ENCODE measurements at regions not wholly inside any gene's neighbourhood (a gene's known extent, or its start where the extent isn't known, plus 50 kb on each side); places are given as distances from the start of the nearest gene placed in this dataset.

DNA sequence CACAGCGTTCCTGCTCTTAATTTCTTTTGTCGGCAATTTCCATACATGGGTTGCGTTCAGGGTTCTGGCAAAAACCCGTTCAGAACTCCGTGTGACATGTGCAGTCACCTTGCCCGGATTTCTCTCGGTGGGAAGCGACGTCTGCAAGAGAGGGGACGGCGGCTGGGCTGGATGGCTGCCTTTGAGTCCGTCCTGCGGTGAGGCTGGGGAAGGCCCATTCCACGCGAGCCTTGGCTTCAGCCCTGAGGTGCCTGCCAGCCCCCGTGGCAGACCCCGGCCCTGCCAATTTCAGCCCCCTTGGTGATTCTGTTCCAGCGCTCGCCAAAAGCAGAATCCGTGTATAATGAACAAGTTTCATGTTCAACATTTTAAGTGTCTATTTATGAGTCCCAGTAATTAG is 72.6 kb upstream of the TSHZ3 start:
- TF ChIP-seq, protein P1, sequence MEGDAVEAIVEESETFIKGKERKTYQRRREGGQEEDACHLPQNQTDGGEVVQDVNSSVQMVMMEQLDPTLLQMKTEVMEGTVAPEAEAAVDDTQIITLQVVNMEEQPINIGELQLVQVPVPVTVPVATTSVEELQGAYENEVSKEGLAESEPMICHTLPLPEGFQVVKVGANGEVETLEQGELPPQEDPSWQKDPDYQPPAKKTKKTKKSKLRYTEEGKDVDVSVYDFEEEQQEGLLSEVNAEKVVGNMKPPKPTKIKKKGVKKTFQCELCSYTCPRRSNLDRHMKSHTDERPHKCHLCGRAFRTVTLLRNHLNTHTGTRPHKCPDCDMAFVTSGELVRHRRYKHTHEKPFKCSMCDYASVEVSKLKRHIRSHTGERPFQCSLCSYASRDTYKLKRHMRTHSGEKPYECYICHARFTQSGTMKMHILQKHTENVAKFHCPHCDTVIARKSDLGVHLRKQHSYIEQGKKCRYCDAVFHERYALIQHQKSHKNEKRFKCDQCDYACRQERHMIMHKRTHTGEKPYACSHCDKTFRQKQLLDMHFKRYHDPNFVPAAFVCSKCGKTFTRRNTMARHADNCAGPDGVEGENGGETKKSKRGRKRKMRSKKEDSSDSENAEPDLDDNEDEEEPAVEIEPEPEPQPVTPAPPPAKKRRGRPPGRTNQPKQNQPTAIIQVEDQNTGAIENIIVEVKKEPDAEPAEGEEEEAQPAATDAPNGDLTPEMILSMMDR (IDR thresholded peaks at IDR 0.05), result no peak
- H3K4me1 ChIP-seq (ENCODE audit: control insufficient read depth in 1 of 2, insufficient read depth in 1 of 2, low read depth in 1 of 2, low read length in 1 of 2), result no peaks in the 10 kb centered on the region

DNA sequence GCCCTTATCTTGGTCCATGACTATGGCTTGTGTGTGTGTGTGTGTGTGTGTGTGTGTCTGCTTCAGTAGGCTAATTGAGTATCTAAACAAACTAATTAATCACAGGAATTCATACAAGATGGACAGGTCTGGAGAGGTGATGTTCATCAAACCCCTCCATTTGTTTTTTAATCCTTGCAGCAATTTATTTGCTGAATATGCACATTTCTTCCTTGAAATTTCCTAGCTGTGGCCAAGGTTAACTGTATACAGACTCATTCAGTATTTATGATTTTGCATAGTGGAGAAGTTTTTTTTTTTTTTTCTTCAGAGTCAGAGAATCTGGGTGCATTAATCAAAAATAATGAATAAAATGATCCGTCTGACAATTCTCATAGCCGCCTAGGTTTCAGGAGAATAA is 74.7 kb upstream of the TSHZ3 start:
- H3K4me3 ChIP-seq (ENCODE audit: low read depth in 1 of 2, low read length in 1 of 2), result no peak overlapping the region
- TF ChIP-seq, protein P1 (IDR thresholded peaks at IDR 0.05), result no peak
- no peaks in the 10 kb centered on the region for H3K9me3 ChIP-seq
- H3K27me3 ChIP-seq, result peaks cover 24% of the 10 kb centered on the region
- no peaks in the 10 kb centered on the region for H3K36me3 ChIP-seq
- no peaks in the 10 kb centered on the region for H3K4me1 ChIP-seq (ENCODE audit: control insufficient read depth in 1 of 2, insufficient read depth in 1 of 2, low read depth in 1 of 2, low read length in 1 of 2)
- H3K27ac ChIP-seq, result no peak overlapping the region

More for the DNA sequence above, 72.6 kb upstream of the TSHZ3 start:
- Histone ChIP-seq H3K9me3 (no peaks in the 10 kb centered on the region), H3K27me3 (peaks cover 24% of the 10 kb centered on the region), H3K27ac (no peak overlapping the region), H3K4me3 (ENCODE audit: low read depth in 1 of 2, low read length in 1 of 2) (no peak overlapping the region), H3K36me3 (no peaks in the 10 kb centered on the region)

DNA sequence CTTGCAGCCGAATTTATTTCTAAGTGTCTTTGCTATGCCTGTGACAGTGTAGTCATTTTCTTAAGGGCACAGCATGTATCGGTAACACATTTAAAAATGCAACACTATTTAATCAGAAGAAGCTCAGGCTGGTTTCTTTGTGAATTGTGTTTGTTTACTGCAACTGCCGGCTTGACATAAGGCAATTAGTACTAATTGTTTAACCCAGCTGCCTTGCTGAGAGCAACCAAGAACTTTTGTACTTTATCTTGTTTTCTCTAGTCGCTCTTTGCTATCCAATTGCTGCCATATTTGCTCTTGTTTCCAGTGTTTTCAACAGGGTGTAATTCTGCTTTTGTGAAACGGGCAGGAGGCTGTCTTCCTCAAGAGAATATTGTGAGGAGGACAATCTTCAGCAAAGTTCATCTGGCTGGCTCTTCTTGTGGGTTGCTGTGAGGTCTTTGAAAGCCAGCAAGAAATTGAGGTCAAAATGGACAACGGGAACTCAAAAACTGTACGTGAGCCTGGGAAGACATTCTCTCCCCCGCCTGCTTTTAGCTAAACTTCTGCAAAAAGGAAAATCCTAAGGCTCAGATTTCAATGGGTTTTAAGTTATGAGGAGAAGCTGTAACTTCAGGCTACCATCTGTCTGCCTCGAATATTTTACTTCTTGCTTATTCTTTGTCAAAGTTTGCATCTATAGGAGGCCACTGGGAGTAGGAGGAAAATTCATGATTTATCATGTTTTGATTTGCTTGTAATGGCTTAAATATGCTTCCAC is 75.8 kb upstream of the TSHZ3 start:
- no peaks in the 10 kb centered on the region for H3K36me3 ChIP-seq
- no peaks in the 10 kb centered on the region for H3K9me3 ChIP-seq
- peaks cover 19% of the 10 kb centered on the region for H3K27me3 ChIP-seq
- TF ChIP-seq, protein P1 (IDR thresholded peaks at IDR 0.05), result no peak
- no peak overlapping the region for H3K4me3 ChIP-seq (ENCODE audit: low read depth in 1 of 2, low read length in 1 of 2)
- no peaks in the 10 kb centered on the region for H3K4me1 ChIP-seq (ENCODE audit: control insufficient read depth in 1 of 2, insufficient read depth in 1 of 2, low read depth in 1 of 2, low read length in 1 of 2)
- H3K27ac ChIP-seq, result no peak overlapping the region

DNA sequence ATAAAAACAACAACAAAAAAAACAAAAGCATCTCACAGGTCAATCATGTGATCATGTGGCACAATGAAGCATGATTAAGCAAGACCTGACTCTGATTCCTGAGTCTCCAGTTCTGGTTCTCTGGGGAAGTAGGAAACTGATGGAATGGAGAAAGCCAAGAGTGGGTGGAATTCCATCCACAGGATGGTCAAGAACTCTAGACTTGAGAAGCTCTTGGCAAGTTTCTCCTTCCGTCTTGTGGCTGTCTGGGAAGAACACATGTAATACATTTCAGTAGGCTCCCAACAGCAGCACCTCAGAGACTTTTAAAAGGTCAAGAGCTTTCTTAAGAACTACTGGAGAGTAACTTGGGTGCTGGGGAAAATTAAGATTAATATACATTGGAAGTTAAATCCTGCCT is 78.6 kb upstream of the TSHZ3 start:
- no peaks in the 10 kb centered on the region for H3K9me3 ChIP-seq
- TF ChIP-seq, protein P1 (IDR thresholded peaks at IDR 0.05), result no peak
- no peak overlapping the region for H3K4me3 ChIP-seq (ENCODE audit: low read depth in 1 of 2, low read length in 1 of 2)
- no peaks in the 10 kb centered on the region for H3K27me3 ChIP-seq
- H3K4me1 ChIP-seq (ENCODE audit: control insufficient read depth in 1 of 2, insufficient read depth in 1 of 2, low read depth in 1 of 2, low read length in 1 of 2), result no peaks in the 10 kb centered on the region
- no peak overlapping the region for H3K27ac ChIP-seq
- no peaks in the 10 kb centered on the region for H3K36me3 ChIP-seq

DNA sequence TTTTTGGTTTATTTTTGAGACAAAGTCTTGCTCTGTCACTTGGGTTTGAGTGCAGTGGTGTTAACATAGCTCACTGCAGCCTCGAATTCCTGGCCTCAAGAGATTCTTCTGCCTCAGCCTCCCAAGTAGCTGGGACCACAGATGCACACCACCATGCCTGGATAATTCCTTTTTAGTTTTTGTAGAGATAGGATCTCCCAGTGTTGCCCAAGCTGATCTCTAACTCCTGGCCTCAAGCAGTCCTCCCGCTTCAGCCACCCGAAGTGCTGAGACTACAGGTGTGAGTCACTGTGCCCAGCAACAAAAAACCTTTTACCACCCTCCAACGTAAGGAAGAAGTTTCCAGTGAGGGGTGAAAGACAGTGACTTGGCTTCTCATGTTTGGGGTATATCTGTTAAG is 81.1 kb upstream of the TSHZ3 start:
- no peaks in the 10 kb centered on the region for H3K4me1 ChIP-seq (ENCODE audit: control insufficient read depth in 1 of 2, insufficient read depth in 1 of 2, low read depth in 1 of 2, low read length in 1 of 2)
- no peak overlapping the region for H3K4me3 ChIP-seq (ENCODE audit: low read depth in 1 of 2, low read length in 1 of 2)
- no peak overlapping the region for H3K27ac ChIP-seq
- H3K27me3 ChIP-seq, result no peaks in the 10 kb centered on the region
- TF ChIP-seq, protein P1 (IDR thresholded peaks at IDR 0.05), result no peak
- H3K36me3 ChIP-seq, result no peaks in the 10 kb centered on the region
- no peaks in the 10 kb centered on the region for H3K9me3 ChIP-seq
